ENCODE measurements at regions not wholly inside any gene's neighbourhood (a gene's known extent, or its start where the extent isn't known, plus 50 kb on each side); places are given as distances from the start of the nearest gene placed in this dataset.
"Not testable (repeated sequence)": the region's sequence is repeated elsewhere in the genome, so short reads cannot be mapped to it uniquely, and the experiment has no call there.

DNA sequence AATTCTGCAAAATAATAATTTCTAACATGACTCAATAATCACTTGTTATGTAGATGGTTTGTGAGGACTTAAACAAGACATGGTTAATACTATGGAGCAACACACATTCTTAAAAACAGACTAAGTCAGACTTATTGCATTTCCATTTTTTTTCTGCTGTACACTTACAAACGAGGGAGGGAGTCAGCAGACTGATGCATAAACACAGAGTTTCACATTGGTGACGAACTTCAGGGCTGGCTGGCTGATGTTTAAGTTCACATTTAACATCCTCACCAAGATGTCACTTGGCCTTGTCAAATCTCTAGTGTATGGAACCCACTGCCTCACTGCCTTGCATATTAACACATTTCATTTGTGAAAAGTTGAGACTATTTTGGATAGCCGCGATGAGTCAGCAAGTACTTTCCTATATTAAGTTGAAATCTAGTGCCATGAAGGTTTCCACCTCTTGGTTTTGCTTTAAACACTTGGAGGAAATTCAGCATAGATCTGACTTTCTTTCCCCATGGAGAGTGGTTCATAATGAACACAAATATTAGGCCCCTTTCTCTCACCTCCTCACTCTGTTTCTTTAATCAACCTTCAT is 337.5 kb upstream of the RUNX1 start:
- Histone ChIP-seq H3K9me2 (ENCODE audit: insufficient read depth) (no peaks in the 10 kb centered on the region), H3K36me3 (ENCODE audit: low read depth) (no peaks in the 10 kb centered on the region), H4K20me1 (ENCODE audit: insufficient read depth) (no peaks in the 10 kb centered on the region), H2AFZ (no peak overlapping the region), H3K4me3 (no peak overlapping the region), H3K4me2 (ENCODE audit: unreplicated experiment) (no peak overlapping the region), H3K27me3 (replicated peaks; ENCODE audit: insufficient read depth) (no peaks in the 10 kb centered on the region), H3K9ac (no peak overlapping the region), H3F3A (ENCODE audit: insufficient read depth) (peaks cover 18% of the 10 kb centered on the region), H3K9me3 (ENCODE audit: low read depth) (no peaks in the 10 kb centered on the region), H3K27ac (no peak overlapping the region), H3K4me1 (ENCODE audit: insufficient read depth) (peaks cover 10% of the 10 kb centered on the region), H3K79me2 (ENCODE audit: insufficient read depth) (no peaks in the 10 kb centered on the region)
- DNase-seq, result no peak
- in situ Hi-C loops (cut with MboI), result loop anchor here (25.0 kb wide), 1 partner anchor 499 kb away; no protein-coding TSS in a partner anchor
- 86 to 88% methylated on average over 4 of the region's 4 CpGs for WGBS, 2 experiments (ENCODE audit: low coverage in 1 of 2, low lambda C conversion rate in 2 of 2, missing lambda C conversion rate in 2 of 2)
- TF ChIP-seq EZH2phosphoT487 (IDR thresholded peaks at IDR 0.05; ENCODE audit: insufficient read depth, low read depth) (no peak), EZH2 (IDR thresholded peaks at IDR 0.05; ENCODE audit: insufficient read depth, poor library complexity, severe bottlenecking) (no peak)

DNA sequence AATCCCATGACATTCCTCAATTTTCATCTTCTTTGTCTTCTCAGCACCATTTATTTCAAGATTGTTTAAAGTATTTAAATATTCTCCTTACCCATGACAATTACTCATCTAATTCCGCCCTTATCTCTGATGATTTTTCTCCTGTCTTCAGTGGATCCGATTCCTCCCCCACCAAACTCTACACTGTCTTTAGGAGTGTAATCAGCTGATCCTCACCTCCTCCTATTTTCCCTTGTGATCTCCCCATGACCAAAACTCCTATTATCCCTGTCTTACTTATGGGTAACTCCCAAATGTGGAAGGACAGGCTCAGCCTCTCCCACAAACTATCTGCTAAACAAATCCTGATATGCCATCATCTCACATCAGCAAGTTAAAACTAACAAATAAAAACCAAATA is 335.3 kb upstream of the RUNX1 start:
- H3K4me3 ChIP-seq, result no peak overlapping the region
- TF ChIP-seq EZH2phosphoT487 (IDR thresholded peaks at IDR 0.05; ENCODE audit: insufficient read depth, low read depth), result no peak
- H3K4me2 ChIP-seq (ENCODE audit: unreplicated experiment), result no peak overlapping the region
- no peak for DNase-seq
- in situ Hi-C loops (cut with MboI), result loop anchor here (25.0 kb wide), 1 partner anchor 497 kb away; no protein-coding TSS in a partner anchor
- H3K9me3 ChIP-seq (ENCODE audit: low read depth), result no peaks in the 10 kb centered on the region
- H3K9me2 ChIP-seq (ENCODE audit: insufficient read depth), result no peaks in the 10 kb centered on the region
- no peaks in the 10 kb centered on the region for H3K36me3 ChIP-seq (ENCODE audit: low read depth)
- H3F3A ChIP-seq (ENCODE audit: insufficient read depth), result no peaks in the 10 kb centered on the region
- H3K27ac ChIP-seq, result no peak overlapping the region
- H4K20me1 ChIP-seq (ENCODE audit: insufficient read depth), result no peaks in the 10 kb centered on the region
- no peaks in the 10 kb centered on the region for H3K27me3 ChIP-seq (replicated peaks; ENCODE audit: insufficient read depth)
- no peaks in the 10 kb centered on the region for H3K4me1 ChIP-seq (ENCODE audit: insufficient read depth)
- H3K9ac ChIP-seq, result no peak overlapping the region
- 76 to 83% methylated on average over 2 of the region's 2 CpGs for WGBS, 2 experiments (ENCODE audit: low coverage in 1 of 2, low lambda C conversion rate in 2 of 2, missing lambda C conversion rate in 2 of 2)
- no peak overlapping the region for H2AFZ ChIP-seq
- H3K79me2 ChIP-seq (ENCODE audit: insufficient read depth), result no peaks in the 10 kb centered on the region

DNA sequence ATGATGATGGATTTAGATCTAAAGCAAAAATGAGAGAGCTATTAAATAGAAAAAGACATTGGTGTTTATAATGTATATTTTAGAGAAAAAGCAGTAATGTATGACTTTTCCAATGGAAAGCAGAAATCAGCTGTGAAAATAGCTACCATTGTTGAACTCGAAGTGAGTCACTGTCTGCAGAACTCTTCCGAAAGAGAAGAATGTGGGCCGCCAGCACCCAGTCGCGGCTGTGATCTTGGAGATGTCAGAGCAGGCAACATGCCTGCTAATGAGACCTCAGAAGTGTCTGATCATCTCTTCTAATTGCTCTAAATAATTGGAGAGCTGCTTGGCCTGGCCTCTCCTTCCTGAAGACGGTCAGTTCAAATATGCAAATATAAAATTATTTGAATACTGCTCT is 333.6 kb upstream of the RUNX1 start:
- Histone ChIP-seq H4K20me1 (ENCODE audit: insufficient read depth) (no peaks in the 10 kb centered on the region), H3K27me3 (replicated peaks; ENCODE audit: insufficient read depth) (no peaks in the 10 kb centered on the region), H3K4me1 (ENCODE audit: insufficient read depth) (peaks cover 5% of the 10 kb centered on the region), H3K4me2 (ENCODE audit: unreplicated experiment) (no peak overlapping the region), H2AFZ (no peak overlapping the region), H3K9me3 (ENCODE audit: low read depth) (no peaks in the 10 kb centered on the region), H3K4me3 (no peak overlapping the region), H3K9me2 (ENCODE audit: insufficient read depth) (no peaks in the 10 kb centered on the region), H3K27ac (no peak overlapping the region), H3K9ac (no peak overlapping the region), H3K36me3 (ENCODE audit: low read depth) (no peaks in the 10 kb centered on the region), H3K79me2 (ENCODE audit: insufficient read depth) (no peaks in the 10 kb centered on the region), H3F3A (ENCODE audit: insufficient read depth) (no peaks in the 10 kb centered on the region)
- TF ChIP-seq EZH2 (IDR thresholded peaks at IDR 0.05; ENCODE audit: insufficient read depth, poor library complexity, severe bottlenecking) (no peak), EZH2phosphoT487 (IDR thresholded peaks at IDR 0.05; ENCODE audit: insufficient read depth, low read depth) (no peak)
- DNase-seq, result no peak
- WGBS, 2 experiments (ENCODE audit: low coverage in 1 of 2, low lambda C conversion rate in 2 of 2, missing lambda C conversion rate in 2 of 2), result 96 to 98% methylated on average over 6 of the region's 6 CpGs
- in situ Hi-C loops (cut with MboI), result loop anchor here (25.0 kb wide), 1 partner anchor 495 kb away; no protein-coding TSS in a partner anchor

DNA sequence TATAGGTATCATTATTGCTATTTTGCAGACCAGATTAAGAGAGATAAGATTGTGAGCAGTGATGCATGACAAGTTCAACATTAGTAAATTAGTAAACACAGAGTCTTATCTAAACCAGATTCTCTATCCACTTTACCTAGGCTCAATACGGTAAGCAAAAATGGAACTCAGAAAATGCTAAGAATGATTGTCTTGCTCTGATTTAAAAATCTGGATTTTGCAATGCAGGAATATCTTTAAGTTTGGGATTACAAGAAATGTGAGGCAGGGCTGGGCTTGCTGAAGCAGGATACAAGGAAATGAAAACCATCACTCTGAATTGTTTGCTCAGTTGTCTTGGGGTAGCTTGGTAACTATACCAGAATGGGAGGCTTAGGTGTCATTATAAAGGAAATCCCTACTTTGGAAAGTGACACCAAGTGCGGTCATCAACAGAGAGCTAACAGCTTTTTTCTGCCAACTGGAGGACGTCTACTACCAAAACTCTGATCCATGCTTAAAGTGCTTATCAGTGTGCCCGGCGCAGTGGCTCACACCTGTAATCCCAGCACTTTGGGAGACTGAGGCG is 332.7 kb upstream of the RUNX1 start:
- Histone ChIP-seq H3K27ac (no peak overlapping the region), H2AFZ (no peak overlapping the region), H3K9me2 (ENCODE audit: insufficient read depth) (no peaks in the 10 kb centered on the region), H4K20me1 (ENCODE audit: insufficient read depth) (no peaks in the 10 kb centered on the region), H3K36me3 (ENCODE audit: low read depth) (no peaks in the 10 kb centered on the region), H3K27me3 (replicated peaks; ENCODE audit: insufficient read depth) (no peaks in the 10 kb centered on the region), H3F3A (ENCODE audit: insufficient read depth) (no peaks in the 10 kb centered on the region), H3K4me3 (no peak overlapping the region), H3K79me2 (ENCODE audit: insufficient read depth) (no peaks in the 10 kb centered on the region), H3K9ac (no peak overlapping the region), H3K9me3 (ENCODE audit: low read depth) (no peaks in the 10 kb centered on the region), H3K4me1 (ENCODE audit: insufficient read depth) (peaks cover 14% of the 10 kb centered on the region), H3K4me2 (ENCODE audit: unreplicated experiment) (no peak overlapping the region)
- no peak for DNase-seq
- 95% methylated on average over 6 of the region's 6 CpGs for WGBS, 2 experiments (ENCODE audit: low coverage in 1 of 2, low lambda C conversion rate in 2 of 2, missing lambda C conversion rate in 2 of 2)
- in situ Hi-C loops (cut with MboI), result loop anchor here (25.0 kb wide), 1 partner anchor 495 kb away; no protein-coding TSS in a partner anchor
- TF ChIP-seq EZH2phosphoT487 (IDR thresholded peaks at IDR 0.05; ENCODE audit: insufficient read depth, low read depth), result no peak
- no peak for TF ChIP-seq EZH2 (IDR thresholded peaks at IDR 0.05; ENCODE audit: insufficient read depth, poor library complexity, severe bottlenecking)

DNA sequence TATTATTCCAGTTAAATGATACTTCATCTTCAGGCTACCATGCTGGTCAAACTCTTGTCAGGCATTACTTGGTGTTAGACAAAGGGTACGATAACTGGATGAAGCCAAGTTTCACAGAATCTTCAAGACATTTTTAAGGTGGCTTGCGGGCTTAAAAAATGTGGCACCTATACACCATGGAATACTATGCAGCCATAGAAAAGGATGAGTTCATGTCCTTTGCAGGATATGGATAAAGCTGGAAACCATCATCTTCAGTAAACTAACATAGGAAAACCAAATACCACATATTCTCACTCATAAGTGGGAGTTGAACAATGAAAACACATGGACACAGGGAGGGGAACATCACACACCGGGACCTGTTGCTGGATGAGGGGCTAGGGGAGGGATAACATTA is 331.2 kb upstream of the RUNX1 start:
- H3K27me3 ChIP-seq (replicated peaks; ENCODE audit: insufficient read depth); H2AFZ ChIP-seq; H3K27ac ChIP-seq; H3K9me2 ChIP-seq (ENCODE audit: insufficient read depth); DNase-seq; H3K79me2 ChIP-seq (ENCODE audit: insufficient read depth); H4K20me1 ChIP-seq (ENCODE audit: insufficient read depth); H3K36me3 ChIP-seq (ENCODE audit: low read depth); H3K4me2 ChIP-seq (ENCODE audit: unreplicated experiment); H3K9ac ChIP-seq; H3K4me3 ChIP-seq; H3K9me3 ChIP-seq (ENCODE audit: low read depth): not testable (repeated sequence)
- 96 to 98% methylated on average over 3 of the region's 3 CpGs for WGBS, 2 experiments (ENCODE audit: low coverage in 1 of 2, low lambda C conversion rate in 2 of 2, missing lambda C conversion rate in 2 of 2)
- peaks cover 29% of the 10 kb centered on the region for H3K4me1 ChIP-seq (ENCODE audit: insufficient read depth)
- peaks cover 15% of the 10 kb centered on the region for H3F3A ChIP-seq (ENCODE audit: insufficient read depth)
- in situ Hi-C loops (cut with MboI), result loop anchor here (25.0 kb wide), 1 partner anchor 493 kb away; no protein-coding TSS in a partner anchor
